Transverse colon (tissue), 3 donors: ENCODE measurements at regions not wholly inside any gene's neighbourhood (a gene's known extent, or its start where the extent isn't known, plus 50 kb on each side); places are given as distances from the start of the nearest gene placed in this dataset.

Experiments used
- CTCF ChIP-seq, 5 experiments: fragments of 200-600 bp in 3 of 5; fragments of 450-650 bp in 2 of 5; sonication (generic) in 3 of 5; IDR thresholded peaks; 1 replicate in 2 of 5; 2 replicates in 3 of 5; pipeline ENCODE4 v1.5.1; 2016 to 2017; ENCODE audit warnings: antibody characterized with exemption in 5 of 5, inconsistent platforms in 3 of 5, mild to moderate bottlenecking in 2 of 5, moderate library complexity in 1 of 5
- POLR2A ChIP-seq: fragments of 450-650 bp; IDR thresholded peaks from one replicate; pipeline ENCODE4 v1.6.1; 2016; ENCODE audit warnings: antibody characterized with exemption, mild to moderate bottlenecking, moderate library complexity

- TF ChIP-seq POLR2A, result no peak
- no peak for TF ChIP-seq CTCF (IDR thresholded peaks at IDR 0.05)
Measured at GRCh38 chr10:61262486-61263261, 190.5 kb downstream of the TMEM26 start.
